HEK293 (cell line): ENCODE measurements at regions not wholly inside any gene's neighbourhood (a gene's known extent, or its start where the extent isn't known, plus 50 kb on each side); places are given as distances from the start of the nearest gene placed in this dataset.

Source experiments
- CTCF ChIA-PET: fragments of 350-600 bp; formaldehyde crosslinking; extraction: SDS; loops from one replicate; lab custom pipeline; 2021; ENCODE audit warnings: antibody characterized with exemption; lab: Yijun Ruan, JAX
- POLR2A ChIA-PET: fragments of 300-600 bp; formaldehyde crosslinking; extraction: SDS; loops from one replicate; lab custom pipeline; 2020; ENCODE audit warnings: antibody characterized with exemption, inconsistent platforms; lab: Yijun Ruan, JAX
- H3K27ac ChIP-seq: fragments of 200-500 bp; sonication (Bioruptor generic); 2 replicates; pipeline ENCODE4 v1.5.1; 2014; ENCODE audit warnings: low read depth, low read length, control low read depth, inconsistent platforms; ENCODE audit errors: extremely low read depth
- H3K36me3 ChIP-seq, 2 experiments: fragments of 200-500 bp in 1 of 2; sonication (Bioruptor generic) in 1 of 2; 1 replicate in 1 of 2; 2 replicates in 1 of 2; pipeline ENCODE4 v1.5.1; 2014 to 2017; ENCODE audit warnings: inconsistent platforms in 2 of 2, low read length in 2 of 2; ENCODE audit not compliant: control insufficient read depth in 2 of 2, insufficient read depth in 1 of 2
- H3K4me1 ChIP-seq: fragments of 200-500 bp; sonication (Bioruptor generic); 2 replicates; pipeline ENCODE4 v1.5.1; 2014; ENCODE audit warnings: mild to moderate bottlenecking, low read length, inconsistent platforms; ENCODE audit not compliant: control insufficient read depth, insufficient read depth
- H3K4me3 ChIP-seq: 2 replicates; pipeline ENCODE4 v1.5.1; 2011; ENCODE audit warnings: low read depth, mild to moderate bottlenecking, control low read depth, low read length, moderate library complexity
- H3K9me3 ChIP-seq: fragments of 200-500 bp; sonication (Bioruptor generic); 2 replicates; pipeline ENCODE4 v1.5.1; 2014; ENCODE audit warnings: low read depth, low read length, inconsistent platforms; ENCODE audit not compliant: control insufficient read depth, insufficient read depth
- CTCF ChIP-seq: fragments of 450-650 bp; formaldehyde crosslinking; IDR thresholded peaks from 2 replicates; pipeline ENCODE4 v1.5.1; 2016; ENCODE audit warnings: missing biosample characterization, missing genetic modification characterization
- GLI2 ChIP-seq: fragments of 450-650 bp; formaldehyde crosslinking; IDR thresholded peaks from 2 replicates; pipeline ENCODE4; 2017; ENCODE audit warnings: missing biosample characterization, missing genetic modification characterization, low read depth, borderline replicate concordance
- GLIS1 ChIP-seq: fragments of 450-650 bp; formaldehyde crosslinking; IDR thresholded peaks from 2 replicates; pipeline ENCODE4 v1.5.1; 2016; ENCODE audit warnings: missing biosample characterization, missing genetic modification characterization
- HOXC10 ChIP-seq: sonication (generic); formaldehyde crosslinking; IDR thresholded peaks from 2 replicates; pipeline ENCODE4 v1.8.1; 2023; ENCODE audit warnings: mild to moderate bottlenecking, missing genetic modification reagents
- IKZF3 ChIP-seq: fragments of 450-650 bp; IDR thresholded peaks from 2 replicates; pipeline ENCODE4 v1.5.0; 2018; ENCODE audit warnings: missing biosample characterization, mild to moderate bottlenecking, missing genetic modification characterization, moderate library complexity
- KLF8 ChIP-seq: fragments of 450-650 bp; formaldehyde crosslinking; IDR thresholded peaks from 2 replicates; pipeline ENCODE4 v1.5.1; 2016; ENCODE audit warnings: missing biosample characterization, missing genetic modification characterization
- PBX3 ChIP-seq: sonication (generic); formaldehyde crosslinking; IDR thresholded peaks from 2 replicates; pipeline ENCODE4 v1.8.1; 2022; ENCODE audit warnings: mild to moderate bottlenecking, moderate library complexity, missing genetic modification reagents
- ZFHX2 ChIP-seq: fragments of 450-650 bp; formaldehyde crosslinking; conservative IDR thresholded peaks from 2 replicates; pipeline ENCODE4 v1.5.1; 2016; ENCODE audit warnings: missing biosample characterization, missing genetic modification characterization
- ZFP3 ChIP-seq: fragments of 450-650 bp; formaldehyde crosslinking; IDR thresholded peaks from 2 replicates; pipeline ENCODE4 v1.5.1; 2016; ENCODE audit warnings: low read depth, missing biosample characterization, missing genetic modification characterization
- ZNF175 ChIP-seq: fragments of 450-650 bp; formaldehyde crosslinking; IDR thresholded peaks from 2 replicates; pipeline ENCODE4 v1.5.1; 2016; ENCODE audit warnings: missing biosample characterization, missing genetic modification characterization
- ZNF274 ChIP-seq, 2 experiments: fragments of 200-500 bp in 1 of 2; fragments of 450-650 bp in 1 of 2; sonication (Bioruptor generic) in 1 of 2; formaldehyde crosslinking in 1 of 2; IDR thresholded peaks; 2 replicates each; pipeline versions ENCODE4 v1.5.1 to v1.6.1; 2014 to 2016; ENCODE audit warnings: borderline replicate concordance in 1 of 2, inconsistent platforms in 1 of 2, low read length in 1 of 2, missing biosample characterization in 1 of 2, missing genetic modification characterization in 1 of 2
- ZNF558 ChIP-seq: fragments of 450-650 bp; formaldehyde crosslinking; IDR thresholded peaks from 2 replicates; pipeline ENCODE4 v1.5.1; 2016; ENCODE audit warnings: missing biosample characterization, missing genetic modification characterization
- ZNF623 ChIP-seq: fragments of 450-650 bp; formaldehyde crosslinking; IDR thresholded peaks from 2 replicates; pipeline ENCODE4 v1.5.1; 2016; ENCODE audit warnings: missing biosample characterization, missing genetic modification characterization
- ZNF837 ChIP-seq: fragments of 450-650 bp; formaldehyde crosslinking; IDR thresholded peaks from 2 replicates; pipeline ENCODE4 v1.5.1; 2016; ENCODE audit warnings: missing biosample characterization, missing genetic modification characterization
- ZXDB ChIP-seq: fragments of 450-650 bp; formaldehyde crosslinking; IDR thresholded peaks from 2 replicates; pipeline ENCODE4 v1.5.1; 2016; ENCODE audit warnings: missing biosample characterization, missing genetic modification characterization
- TF ChIP-seq, protein P1 (sequence below): fragments of 450-650 bp; formaldehyde crosslinking; IDR thresholded peaks from 2 replicates; pipeline ENCODE4 v1.5.1; 2016; ENCODE audit warnings: missing biosample characterization, missing genetic modification characterization
- TF ChIP-seq, protein P2 (sequence below): fragments of 450-650 bp; formaldehyde crosslinking; IDR thresholded peaks from 2 replicates; pipeline ENCODE4 v1.5.1; 2017; ENCODE audit warnings: missing biosample characterization, missing genetic modification characterization

- no peaks in the 10 kb centered on the region for H3K36me3 ChIP-seq
- H3K27ac ChIP-seq: no peak overlapping the region
- H3K9me3 ChIP-seq: no peaks in the 10 kb centered on the region
- no peak overlapping the region for H3K4me3 ChIP-seq
- ChIA-PET POLR2A (no interaction called here), CTCF (no interaction called here)
- TF ChIP-seq GLIS1 (tag by site-specific recombination) (peak; percentile 58), ZNF558 (tag by site-specific recombination) (no peak)
- no peaks in the 10 kb centered on the region for H3K4me1 ChIP-seq
Measured at GRCh38 chr10:131617113-131617858, 283.5 kb upstream of the PPP2R2D start.

- CTCF ChIA-PET: interaction anchor here (0.6 kb wide), 1 partner anchor 64 kb away, joined by 3 read pairs; no protein-coding TSS in a partner anchor
- POLR2A ChIA-PET: no interaction called here
Measured at GRCh38 chr10:131618587-131619267, 282.1 kb upstream of the PPP2R2D start.

DNA sequence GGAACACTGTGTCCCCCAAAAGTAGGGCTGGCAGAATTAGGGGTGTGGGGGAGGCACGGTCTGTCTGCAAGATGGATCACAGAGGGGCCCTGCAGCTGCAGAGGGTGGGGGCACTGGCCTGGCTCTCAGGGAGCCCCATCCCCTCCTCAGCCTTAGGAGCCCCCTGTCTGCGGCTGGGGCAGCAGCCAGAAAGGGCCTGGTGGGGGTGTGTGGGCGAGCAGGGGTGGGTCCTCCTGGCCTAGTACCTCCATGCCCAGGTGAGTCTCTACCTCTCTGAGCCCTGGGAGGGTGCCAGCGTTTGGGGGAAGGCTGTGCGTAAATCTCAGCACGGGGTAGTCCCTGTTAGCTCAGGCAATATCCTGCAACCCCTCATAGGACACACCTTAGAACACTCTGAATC is 280.5 kb upstream of the PPP2R2D start:
- no peak overlapping the region for H3K4me3 ChIP-seq
- no peaks in the 10 kb centered on the region for H3K4me1 ChIP-seq
- no peaks in the 10 kb centered on the region for H3K36me3 ChIP-seq
- TF ChIP-seq ZFHX2: no peak
- TF ChIP-seq IKZF3 (tag by site-specific recombination): no peak
- TF ChIP-seq ZNF274 (IDR thresholded peaks at IDR 0.05; ENCODE audit: low read length): no peak
- no peak for TF ChIP-seq ZNF274 (tag by site-specific recombination; IDR thresholded peaks at IDR 0.05; ENCODE audit: borderline replicate concordance)
- TF ChIP-seq, protein P1, sequence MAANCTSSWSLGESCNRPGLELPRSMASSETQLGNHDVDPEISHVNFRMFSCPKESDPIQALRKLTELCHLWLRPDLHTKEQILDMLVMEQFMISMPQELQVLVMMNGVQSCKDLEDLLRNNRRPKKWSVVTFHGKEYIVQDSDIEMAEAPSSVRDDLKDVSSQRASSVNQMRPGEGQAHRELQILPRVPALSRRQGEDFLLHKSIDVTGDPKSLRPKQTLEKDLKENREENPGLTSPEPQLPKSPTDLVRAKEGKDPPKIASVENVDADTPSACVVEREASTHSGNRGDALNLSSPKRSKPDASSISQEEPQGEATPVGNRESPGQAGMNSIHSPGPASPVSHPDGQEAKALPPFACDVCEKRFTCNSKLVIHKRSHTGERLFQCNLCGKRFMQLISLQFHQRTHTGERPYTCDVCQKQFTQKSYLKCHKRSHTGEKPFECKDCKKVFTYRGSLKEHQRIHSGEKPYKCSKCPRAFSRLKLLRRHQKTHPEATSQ (tag by site-specific recombination): no peak
- TF ChIP-seq ZFP3 (tag by site-specific recombination): no peak
- TF ChIP-seq PBX3 (CRISPR knock-in tag): no peak
- TF ChIP-seq, all 188 proteins: peak for 0
- ChIA-PET CTCF (no interaction called here), POLR2A (no interaction called here)
- no peaks in the 10 kb centered on the region for H3K9me3 ChIP-seq
- H3K27ac ChIP-seq: no peak overlapping the region

More at GRCh38 chr10:131618587-131619267, 282.1 kb upstream of the PPP2R2D start:
- H3K27ac ChIP-seq: no peak overlapping the region
- H3K9me3 ChIP-seq: no peaks in the 10 kb centered on the region
- no peaks in the 10 kb centered on the region for H3K4me1 ChIP-seq
- TF ChIP-seq ZNF175 (tag by site-specific recombination) (no peak), GLI2 (tag by site-specific recombination) (no peak), ZXDB (no peak), KLF8 (no peak), ZNF837 (tag by site-specific recombination) (no peak), ZNF623 (tag by site-specific recombination) (no peak), CTCF (tag by site-specific recombination) (no peak), ZFP3 (tag by site-specific recombination) (no peak), HOXC10 (CRISPR knock-in tag) (no peak)
- TF ChIP-seq, protein P2, sequence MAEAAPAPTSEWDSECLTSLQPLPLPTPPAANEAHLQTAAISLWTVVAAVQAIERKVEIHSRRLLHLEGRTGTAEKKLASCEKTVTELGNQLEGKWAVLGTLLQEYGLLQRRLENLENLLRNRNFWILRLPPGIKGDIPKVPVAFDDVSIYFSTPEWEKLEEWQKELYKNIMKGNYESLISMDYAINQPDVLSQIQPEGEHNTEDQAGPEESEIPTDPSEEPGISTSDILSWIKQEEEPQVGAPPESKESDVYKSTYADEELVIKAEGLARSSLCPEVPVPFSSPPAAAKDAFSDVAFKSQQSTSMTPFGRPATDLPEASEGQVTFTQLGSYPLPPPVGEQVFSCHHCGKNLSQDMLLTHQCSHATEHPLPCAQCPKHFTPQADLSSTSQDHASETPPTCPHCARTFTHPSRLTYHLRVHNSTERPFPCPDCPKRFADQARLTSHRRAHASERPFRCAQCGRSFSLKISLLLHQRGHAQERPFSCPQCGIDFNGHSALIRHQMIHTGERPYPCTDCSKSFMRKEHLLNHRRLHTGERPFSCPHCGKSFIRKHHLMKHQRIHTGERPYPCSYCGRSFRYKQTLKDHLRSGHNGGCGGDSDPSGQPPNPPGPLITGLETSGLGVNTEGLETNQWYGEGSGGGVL (tag by site-specific recombination): no peak
- H3K36me3 ChIP-seq: no peaks in the 10 kb centered on the region
- H3K4me3 ChIP-seq: no peak overlapping the region
